CD1c-positive myeloid dendritic cell (primary cell): ENCODE measurements at regions not wholly inside any gene's neighbourhood (a gene's known extent, or its start where the extent isn't known, plus 50 kb on each side); places are given as distances from the start of the nearest gene placed in this dataset.
"Not testable (repeated sequence)": the region's sequence is repeated elsewhere in the genome, so short reads cannot be mapped to it uniquely, and the experiment has no call there.

Source experiments
- DNase-seq: peaks from one replicate; pipeline ENCODE4 v3.0.0-alpha.2; 2016; ENCODE audit errors: extremely low spot score

DNA sequence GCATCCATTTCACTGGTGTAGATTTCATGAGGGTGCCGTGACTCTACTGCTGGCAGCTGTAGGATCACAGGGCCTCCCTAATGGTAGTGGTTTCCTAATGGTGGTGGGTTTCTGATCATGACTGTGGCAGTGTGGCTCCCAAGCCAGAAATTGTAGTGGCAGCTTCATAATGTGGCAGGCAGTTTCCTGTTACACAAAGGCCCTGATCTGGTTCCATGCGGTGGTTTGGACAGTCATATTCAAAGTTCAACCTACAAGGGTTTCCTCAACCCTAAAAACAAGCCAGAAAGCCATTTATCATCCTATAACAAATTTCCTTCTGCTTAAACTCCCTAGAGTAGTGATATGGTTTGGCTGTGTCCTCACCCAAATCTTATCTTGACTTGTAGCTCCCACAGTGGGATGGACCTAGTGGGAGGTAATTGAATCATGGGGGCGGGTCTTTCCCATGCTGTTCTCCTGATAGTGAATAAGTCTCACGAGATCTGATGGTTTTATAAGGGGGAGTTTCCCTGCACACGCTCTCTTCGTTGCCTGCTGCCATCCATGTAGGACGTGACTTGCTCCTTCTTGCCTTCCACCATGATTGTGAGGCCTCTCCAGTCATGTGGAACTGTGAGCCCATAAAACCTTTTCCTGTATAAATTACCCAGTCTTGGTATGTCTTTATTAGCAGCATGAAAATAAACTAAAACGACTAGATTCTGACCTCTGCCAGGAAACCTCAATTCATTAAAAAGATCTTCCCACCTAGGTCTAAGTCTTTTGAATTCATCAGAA lies 257.1 kb downstream of the EFCAB11 start:
- DNase-seq: no peak

DNA sequence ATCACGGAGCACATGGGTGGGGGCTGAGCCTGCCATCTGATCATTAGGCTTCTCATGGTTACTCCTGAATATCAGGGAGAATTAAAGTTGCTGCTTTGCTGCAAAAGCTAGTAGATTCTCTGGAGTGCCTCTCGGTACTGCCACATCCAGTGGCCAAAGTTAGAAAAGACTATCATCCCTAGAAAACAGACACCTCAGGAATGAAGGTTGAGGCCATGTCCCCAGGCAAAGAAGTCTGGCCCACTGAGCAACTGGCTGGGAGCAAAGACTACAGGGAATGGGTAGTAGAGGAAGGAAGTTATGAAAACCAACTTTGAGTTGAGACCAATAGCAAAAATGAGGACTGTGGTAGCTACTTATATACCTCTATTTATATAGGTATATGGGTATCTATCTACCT lies 258.7 kb downstream of the EFCAB11 start:
- no peak for DNase-seq

DNA sequence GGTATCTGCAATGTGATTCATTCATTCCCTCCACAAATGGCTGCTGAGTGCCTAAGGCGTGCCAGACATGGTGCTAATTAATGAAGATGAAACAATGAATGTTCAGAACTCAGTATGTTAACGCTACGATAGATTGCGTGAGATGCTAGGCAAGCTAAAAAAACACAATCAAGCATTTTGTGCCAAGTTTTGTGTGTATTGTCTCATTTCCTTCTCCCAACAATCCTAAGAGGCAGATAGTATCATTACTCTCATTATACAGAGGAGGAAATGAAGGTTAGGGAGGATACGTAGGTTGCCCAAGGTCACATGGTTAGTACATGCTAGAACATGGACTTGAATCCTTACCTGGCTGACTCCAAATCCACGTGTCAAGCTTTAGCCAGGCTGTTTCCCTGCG lies 264.4 kb downstream of the EFCAB11 start:
- DNase-seq: no peak

DNA sequence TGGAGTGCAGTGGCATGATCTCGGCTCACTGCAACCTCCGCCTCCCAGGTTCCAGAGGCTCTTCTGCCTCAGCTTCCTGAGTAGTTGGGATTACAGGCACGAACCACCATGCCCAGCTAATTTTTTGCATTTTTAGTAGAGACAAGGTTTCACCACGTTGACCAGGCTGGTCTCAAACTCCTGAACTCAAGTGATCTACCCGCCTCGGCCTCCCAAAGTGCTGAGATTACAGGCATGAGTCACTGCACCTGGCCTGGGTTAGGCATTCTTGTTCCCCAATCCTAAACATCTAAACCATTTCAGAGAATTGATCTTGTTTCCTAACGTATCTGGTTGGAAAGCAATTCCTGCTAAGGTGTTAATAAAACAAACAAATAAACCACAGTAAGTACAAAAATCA lies 264.8 kb downstream of the EFCAB11 start:
- not testable (repeated sequence) for DNase-seq

DNA sequence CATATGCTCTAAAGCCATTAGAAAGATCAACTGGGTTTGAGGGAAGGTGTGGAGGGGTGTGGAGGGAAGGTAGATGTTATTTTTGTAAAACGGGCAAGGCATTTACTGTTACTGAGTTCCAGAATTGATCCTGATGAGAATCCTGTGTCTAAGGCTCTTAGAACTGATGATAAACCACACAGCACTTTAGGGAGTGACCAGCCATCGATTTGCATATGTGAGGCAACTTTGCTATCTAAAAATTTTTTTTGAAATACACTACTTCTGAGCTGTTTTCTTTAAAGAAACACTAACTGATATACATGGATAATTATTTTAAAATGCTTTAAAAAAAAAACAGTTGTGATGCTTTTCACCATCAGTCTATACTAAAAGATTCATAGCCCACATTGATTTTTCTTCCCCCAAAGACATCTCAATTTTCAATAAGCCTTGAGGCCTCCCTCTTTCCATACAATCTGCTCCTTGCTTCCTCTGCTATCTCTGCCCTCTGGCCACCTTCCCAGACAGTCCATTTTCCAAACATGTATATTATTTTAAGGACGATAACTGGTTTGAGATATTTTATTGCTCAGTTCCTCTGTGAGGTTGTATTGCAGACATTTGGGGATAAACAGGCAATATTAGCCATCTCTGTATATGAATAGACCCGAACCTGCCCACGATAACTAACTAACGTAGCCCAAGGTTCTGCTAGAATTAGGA lies 265.9 kb downstream of the EFCAB11 start:
- DNase-seq: no peak

DNA sequence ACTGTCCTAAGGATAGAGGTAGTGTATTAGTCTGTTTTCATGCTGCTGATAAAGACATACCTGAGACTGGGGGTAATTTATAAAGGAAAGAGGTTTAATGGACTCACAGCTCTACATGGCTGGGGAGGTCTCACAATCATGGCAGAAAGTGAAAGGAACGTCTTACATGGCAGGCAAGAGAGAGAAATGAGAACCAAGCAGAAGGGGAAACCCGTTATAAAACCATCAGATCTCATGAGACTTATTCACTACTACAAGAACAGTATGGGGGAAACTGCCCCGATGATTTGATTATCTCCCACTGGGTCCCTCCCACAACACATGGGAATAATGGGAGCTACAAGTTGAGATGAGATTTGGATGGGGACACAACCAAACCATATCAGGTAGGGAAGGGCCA lies 267.4 kb downstream of the EFCAB11 start:
- DNase-seq: not testable (repeated sequence)

DNA sequence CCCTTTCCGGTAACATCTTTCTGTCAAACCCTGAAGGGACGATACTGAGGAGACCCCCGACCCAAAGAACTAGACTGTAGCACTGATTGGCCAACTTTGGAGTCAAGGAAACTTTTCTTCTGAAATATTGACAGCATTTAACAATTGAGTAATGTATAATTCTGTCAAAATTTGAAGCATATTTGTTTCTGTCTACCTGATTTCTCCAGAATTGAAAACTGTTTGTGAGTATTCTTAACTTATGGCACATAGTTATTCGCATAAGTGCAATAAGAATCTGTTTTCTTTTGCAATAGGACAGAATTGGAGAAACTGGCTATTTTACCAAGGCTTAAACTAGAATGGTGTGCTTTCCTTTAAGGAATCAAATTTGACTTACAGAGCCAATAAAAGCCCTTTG lies 267.1 kb upstream of the FOXN3 start:
- DNase-seq: no peak

DNA sequence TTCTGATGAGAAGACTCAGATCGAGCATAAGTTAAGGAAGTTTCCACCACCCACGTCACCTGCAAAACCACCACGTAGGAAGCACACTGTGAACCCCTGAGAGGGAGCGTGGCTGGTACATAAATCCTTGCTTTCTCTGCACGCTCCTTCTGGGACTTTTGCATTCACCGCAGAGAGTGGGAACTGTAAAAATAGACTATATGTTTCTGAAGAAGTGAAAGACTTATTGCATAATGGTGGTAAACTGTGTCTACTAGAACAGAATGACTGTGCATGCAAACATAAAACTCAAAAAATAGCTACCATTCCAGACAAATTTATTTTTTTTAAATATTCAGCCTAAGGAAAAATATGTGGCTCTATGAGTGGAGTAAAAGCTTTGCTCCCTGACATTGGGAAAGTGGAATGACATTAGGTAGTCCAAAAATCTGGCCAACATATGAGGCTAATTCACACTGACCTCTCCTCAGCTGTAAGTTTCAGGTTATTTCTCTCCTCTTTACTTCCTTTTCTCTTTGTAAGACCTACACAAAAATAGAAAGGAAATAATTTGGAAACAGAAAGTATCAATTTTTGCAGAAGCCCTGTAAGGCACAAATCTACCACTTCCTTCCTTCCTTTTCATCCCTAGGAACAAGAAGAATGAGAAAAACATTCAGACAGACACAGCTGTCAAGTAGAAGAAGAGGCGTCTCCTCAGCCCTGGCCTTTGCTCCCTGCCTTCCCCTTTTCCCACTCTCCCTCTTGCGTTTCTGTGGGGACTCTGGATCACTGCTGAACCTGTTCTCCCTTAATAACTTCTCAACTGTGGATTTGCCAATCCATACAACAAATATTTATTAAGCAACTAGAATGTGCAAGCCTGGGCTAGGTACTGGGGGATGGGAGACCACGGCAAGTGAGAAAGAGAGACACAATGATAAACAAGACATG lies 264.3 kb upstream of the FOXN3 start:
- DNase-seq: peak; percentile 88

DNA sequence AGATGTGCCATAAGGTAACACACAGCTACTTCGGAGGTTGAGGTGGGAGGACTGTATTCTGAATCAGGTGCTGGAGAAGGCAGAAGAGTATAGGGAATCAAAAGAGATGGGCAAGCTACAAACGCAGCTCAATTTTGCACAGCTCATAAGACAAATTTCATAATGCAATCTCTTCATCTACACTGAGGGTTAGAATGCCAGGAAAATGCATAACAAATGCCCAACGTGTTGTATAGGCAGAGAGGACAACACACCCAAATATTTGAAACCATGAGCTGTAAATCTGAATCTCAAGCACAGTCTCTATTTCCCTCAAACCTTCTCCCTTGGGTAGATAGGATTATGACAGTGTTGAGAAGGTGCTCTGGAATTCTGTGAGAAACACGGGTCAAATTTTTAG lies 263.1 kb upstream of the FOXN3 start:
- no peak for DNase-seq

DNA sequence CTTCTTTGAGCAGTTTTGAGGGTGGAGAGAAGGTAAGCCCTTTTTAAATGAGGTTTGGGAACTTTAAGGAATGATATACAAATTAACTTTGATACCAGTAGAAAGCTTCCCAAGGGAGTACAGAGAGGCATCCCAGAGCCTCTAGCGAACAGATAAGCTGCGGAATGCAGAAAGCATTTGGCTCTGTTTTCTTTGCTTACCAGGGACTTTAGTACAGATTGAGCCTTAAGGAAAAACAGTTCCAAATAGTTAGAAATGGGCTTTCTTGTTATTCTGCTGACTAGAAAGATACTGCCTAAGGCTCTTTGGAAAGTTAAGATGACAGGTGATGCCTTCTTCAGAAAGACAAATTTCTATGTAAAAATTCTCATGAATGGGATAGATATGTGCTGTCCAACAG lies 261.7 kb upstream of the FOXN3 start:
- no peak for DNase-seq

DNA sequence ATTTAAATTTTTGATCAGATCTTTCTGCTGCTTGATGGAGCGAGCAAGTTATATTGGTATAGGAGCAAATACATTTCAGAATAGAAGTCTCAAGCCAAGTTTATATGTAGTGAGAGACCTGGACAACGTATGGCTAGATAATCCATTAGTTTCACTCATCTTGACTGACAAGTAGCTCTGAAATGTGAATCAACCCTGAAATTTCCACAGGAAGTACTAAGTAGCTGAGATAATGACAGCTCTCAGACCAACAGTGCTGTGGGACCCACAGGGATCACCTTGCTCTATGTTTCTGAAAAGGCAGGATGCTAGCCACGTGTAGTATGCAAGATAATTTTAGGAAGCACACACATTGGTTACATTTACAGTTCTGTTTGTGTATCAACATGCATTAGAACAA lies 258.6 kb upstream of the FOXN3 start:
- DNase-seq: no peak

DNA sequence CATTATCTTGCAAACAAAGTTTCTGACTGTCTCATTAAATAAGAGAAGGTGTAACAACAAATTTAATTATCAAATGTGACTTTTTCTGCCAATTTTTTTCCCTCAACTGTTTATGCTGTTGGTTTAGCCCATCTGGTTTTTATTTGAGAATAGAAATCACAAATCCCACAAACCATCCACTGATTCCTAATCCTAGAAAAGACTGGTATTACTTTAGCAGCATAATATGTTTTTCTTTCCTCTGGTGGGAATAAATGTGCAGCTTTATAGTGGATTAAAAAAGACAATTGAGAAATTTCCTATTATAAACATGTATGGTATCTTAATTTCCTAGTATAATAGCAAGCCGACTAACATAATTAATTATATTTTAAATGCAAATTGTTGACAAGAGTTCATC lies 257.9 kb upstream of the FOXN3 start:
- no peak for DNase-seq

DNA sequence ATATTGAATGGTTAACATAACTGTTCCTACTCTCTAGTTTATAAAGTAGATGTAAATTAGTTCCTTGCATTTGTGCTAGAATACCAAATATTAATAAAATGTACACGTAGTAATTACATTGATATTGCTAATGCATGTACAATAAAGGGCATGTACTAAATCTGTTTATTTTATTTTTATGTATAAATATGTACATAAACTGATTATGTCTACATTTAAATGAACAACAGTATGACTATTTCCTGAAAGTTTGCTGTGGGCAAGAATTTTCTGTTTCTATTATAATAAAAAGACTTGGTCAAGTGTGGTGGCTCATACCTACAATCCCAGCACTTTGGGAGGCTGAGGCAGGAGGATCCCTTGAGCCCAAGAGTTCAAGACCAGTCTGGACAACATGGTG lies 257.2 kb upstream of the FOXN3 start:
- no peak for DNase-seq

DNA sequence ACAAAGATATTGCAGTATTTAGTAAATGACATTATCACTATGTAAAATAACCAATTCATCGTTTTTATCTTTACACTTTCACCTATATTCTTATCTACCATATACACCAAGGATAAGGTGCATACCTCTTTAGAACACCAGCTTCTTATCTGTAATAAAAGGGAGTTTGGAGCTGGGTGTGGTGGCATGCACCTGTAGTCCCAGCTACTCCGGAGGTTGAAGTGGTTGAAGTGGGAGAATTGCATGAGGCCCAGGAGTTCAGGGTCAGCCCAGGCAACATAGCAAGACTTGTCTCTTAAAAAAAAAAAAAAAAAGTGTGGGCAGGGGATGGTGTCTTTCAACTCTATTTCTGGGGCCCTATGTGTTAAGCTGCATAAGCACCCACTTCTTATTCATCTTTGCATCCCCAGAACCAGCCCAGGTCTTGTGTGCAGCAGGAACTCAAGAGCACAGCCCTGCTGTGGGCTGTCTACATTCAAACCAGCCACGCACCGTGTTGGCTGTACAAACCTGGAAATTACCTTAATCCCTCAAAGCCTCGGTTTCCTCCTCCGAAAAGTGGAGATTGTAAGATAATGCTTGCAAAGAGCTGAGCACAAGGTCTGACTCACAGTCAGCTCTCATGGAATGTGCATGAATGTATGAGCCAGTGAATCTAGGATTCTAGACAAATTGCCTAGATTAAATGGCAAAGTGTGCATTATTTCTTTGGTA lies 256.6 kb upstream of the FOXN3 start:
- DNase-seq: no peak

DNA sequence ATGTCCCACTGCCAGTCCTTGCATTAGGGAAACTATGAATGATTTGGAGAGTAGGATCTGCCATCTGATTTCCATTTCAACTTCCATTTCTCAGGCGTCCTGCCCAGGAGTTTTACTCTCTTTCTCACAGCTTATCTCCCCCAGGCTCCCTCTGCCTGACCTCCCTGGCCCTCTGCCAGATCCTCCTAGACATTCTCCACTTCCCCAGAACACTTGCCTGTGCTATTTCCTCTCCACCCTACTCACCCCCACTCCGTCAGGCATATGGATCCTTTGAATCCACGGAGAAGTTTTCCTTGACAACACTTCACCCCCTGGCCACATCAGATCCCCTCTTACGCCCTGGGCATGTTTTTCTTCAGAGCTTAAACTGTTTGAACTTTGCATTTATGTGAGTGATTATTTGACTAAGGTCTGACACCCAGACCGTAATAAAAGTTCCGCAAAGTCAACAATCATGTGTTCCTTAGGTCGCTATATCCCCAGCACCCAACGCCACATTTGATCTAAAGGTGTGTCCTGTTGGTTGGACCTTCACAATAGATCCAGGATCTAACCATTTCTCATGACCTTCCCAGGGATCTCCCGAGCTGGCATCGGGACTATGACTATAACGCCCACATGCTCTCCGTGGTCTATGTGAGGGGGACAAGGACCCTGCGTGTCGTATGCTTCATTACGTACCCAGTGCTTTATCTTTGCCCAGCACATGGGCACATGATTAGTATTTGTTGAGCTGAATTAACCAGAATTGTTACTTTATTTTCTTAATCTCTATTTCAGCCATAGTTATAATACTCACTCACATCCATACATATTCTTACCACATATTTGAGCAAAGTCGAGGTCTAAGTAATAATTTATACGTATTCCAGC lies 255.8 kb upstream of the FOXN3 start:
- peak; percentile 50 for DNase-seq

DNA sequence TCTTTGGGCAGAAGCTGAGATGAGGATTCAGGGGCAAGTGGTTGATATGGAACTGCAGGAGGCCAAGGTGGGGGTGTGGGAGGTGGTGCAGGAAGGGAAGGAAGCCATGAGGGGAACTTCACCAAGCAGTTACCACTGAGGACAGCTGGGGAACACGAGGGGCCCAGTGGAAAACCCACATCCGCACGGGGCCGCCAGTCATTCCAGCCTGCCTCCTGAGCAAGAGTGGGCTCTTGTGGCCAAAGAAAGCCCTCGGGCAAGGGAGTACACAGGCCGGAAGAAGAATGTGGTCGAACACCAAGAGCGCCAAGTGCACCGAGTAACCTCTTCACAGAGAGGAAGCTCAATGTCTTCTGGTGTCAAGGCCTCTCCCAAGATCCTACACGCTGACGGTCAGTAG lies 252.2 kb upstream of the FOXN3 start:
- DNase-seq: peak; percentile 60

DNA sequence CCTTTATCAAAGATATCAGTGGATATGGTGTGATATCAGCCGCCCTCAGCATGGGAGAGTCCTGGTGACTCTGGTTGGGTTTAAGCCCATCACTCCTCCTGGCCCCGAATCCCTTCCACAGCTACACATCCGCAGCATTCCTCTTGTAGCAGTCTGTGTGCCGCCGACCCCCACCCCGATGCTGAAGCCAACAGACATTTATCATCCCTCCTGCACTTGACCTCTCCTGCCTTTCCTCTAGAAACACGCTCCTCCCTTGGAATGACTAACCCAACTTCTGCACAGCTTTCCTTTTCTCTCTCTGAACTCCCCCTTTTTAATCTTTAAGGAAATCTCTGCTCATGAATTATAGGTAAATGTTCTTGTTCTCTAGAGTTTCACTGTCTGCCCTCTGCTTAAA lies 250.9 kb upstream of the FOXN3 start:
- no peak for DNase-seq

DNA sequence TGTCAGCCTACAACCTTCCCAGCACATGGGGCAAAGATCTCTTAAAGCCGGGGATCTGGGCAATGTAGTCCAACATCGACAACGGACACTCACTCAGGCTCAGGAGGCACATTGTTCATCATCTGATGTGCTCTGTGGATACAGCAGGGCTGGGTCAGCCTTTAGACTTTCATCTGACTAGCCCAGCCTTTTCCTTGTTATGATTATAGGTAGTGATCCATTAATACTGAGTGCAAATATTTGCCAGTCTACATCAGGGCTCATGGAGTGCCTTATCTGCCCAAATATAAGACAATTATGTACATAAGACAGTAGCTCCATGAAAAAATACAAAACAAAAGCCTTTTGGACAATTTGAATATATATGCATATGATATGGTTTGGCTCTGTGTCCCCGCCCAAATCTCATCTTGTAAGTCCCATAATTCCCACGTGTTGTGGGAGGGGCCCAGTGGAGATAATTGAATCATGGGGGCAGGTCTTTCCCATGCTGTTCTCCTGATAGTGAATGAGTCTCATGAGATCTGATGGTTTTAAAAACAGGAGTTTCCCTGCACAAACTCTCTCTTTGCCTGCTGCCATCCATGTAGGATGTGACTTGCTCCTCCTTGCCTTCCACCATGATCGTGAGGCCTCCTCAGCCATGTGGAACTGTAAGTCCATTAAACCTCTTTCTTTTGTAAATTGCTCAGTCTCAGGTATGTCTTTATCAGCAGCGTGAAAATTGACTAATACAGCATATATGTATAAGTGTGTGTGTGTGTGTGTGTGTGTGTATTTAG lies 248.5 kb upstream of the FOXN3 start:
- DNase-seq: not testable (repeated sequence)

DNA sequence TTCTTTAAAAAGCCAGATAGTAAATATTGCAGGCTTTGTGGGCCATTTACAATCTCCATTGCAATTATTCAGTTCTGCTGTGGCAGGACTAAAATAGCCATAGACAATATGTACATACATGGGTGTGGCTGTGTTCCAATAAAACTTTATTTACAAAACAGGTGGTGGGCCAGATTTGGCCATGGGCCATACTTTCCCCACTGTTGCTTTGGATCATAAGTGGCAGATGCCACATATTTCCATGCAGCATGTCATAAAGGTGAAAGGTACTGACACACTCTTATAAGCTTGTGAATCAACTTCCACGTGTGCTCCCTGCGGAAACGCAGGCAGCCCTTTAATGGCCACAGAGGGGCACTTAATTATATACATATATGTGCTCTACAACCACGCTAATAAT lies 244.4 kb upstream of the FOXN3 start:
- DNase-seq: no peak
